Activated CD4-positive, alpha-beta T cell treated with anti-CD3 and anti-CD28 coated beads, Interleukin-2, amount 10 ng/mL, durations not matched to agents 24 days and 14 days (primary cell): ENCODE measurements at regions not wholly inside any gene's neighbourhood (a gene's known extent, or its start where the extent isn't known, plus 50 kb on each side); places are given as distances from the start of the nearest gene placed in this dataset.

Experiments
- DNase-seq: peaks from one replicate; pipeline ENCODE4 v3.0.0; 2022
- H3K27ac Mint-ChIP-seq: one replicate; pipeline ENCODE4 v1.8.0; 2022; ENCODE audit warnings: mild to moderate bottlenecking, mixed read lengths
- H3K27me3 Mint-ChIP-seq: one replicate; pipeline ENCODE4 v1.8.0; 2022; ENCODE audit warnings: mixed read lengths
- H3K36me3 Mint-ChIP-seq: one replicate; pipeline ENCODE4 v1.8.0; 2022; ENCODE audit warnings: low read depth, mild to moderate bottlenecking, mixed read lengths
- H3K4me1 Mint-ChIP-seq: one replicate; pipeline ENCODE4 v1.8.0; 2021; ENCODE audit warnings: mixed read lengths
- H3K4me3 Mint-ChIP-seq: one replicate; pipeline ENCODE4 v1.8.0; 2022; ENCODE audit warnings: mild to moderate bottlenecking, moderate library complexity, mixed read lengths
- H3K9me3 Mint-ChIP-seq: one replicate; pipeline ENCODE4 v1.8.0; 2021; ENCODE audit warnings: mixed read lengths
- intact Hi-C: fragments of 100-400 bp; cut with micrococcal nuclease; formaldehyde crosslinking; loops from one replicate; pipeline ENCODE4 v1.15.1; 2023

DNA sequence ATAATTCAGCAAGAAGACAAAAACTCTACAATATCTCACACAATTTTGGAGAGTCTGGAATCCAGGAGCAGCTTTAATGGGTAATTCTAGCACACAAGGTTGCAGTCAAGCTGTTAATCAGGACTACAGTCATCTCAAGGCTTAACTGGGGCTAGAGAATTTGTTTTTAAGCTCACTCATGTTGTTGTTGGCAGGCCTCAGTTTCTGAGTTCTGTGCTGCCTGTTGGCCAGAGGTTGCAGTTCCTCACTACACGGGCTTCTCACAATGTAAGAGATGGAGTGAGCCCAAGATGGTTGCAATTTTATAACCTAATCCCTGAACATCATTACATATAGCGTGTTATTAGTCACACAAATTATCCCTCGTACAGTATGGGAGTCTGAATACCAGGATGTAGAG lies 50.6 kb upstream of the TMEFF2 start:
- Mint-ChIP-seq H3K27me3 (no peaks in the 10 kb centered on the region), H3K9me3 (no peaks in the 10 kb centered on the region), H3K4me3 (no peak overlapping the region), H3K4me1 (no peaks in the 10 kb centered on the region), H3K27ac (no peak overlapping the region), H3K36me3 (no peaks in the 10 kb centered on the region)
- intact Hi-C loops, result no loop called here
- DNase-seq, result no peak
